PFSK-1 (cell line): ENCODE measurements at regions not wholly inside any gene's neighbourhood (a gene's known extent, or its start where the extent isn't known, plus 50 kb on each side); places are given as distances from the start of the nearest gene placed in this dataset.

Source experiments
- FOXP2 ChIP-seq: optimal IDR thresholded peaks from 2 replicates; pipeline ENCODE3; 2011; ENCODE audit warnings: borderline replicate concordance, control low read depth, inconsistent platforms; ENCODE audit not compliant: insufficient read depth; ENCODE audit errors: extremely low read length, extremely low read depth
- POLR2AphosphoS5 ChIP-seq: IDR thresholded peaks from 2 replicates; pipeline ENCODE4 v1.6.1; 2012; ENCODE audit warnings: low read depth, mild to moderate bottlenecking, control low read depth, low read length, moderate library complexity
- SIN3A ChIP-seq: IDR thresholded peaks from 2 replicates; pipeline ENCODE4 v1.6.1; 2012; ENCODE audit warnings: mild to moderate bottlenecking, low read length, moderate library complexity, borderline replicate concordance; ENCODE audit not compliant: insufficient read depth
- TAF1 ChIP-seq: IDR thresholded peaks from 2 replicates; pipeline ENCODE4 v1.6.1; 2012; ENCODE audit warnings: low read length, control low read depth, borderline replicate concordance; ENCODE audit not compliant: insufficient read depth
- TF ChIP-seq, protein P1 (sequence below), 2 experiments: IDR thresholded peaks; 2 replicates each; pipeline versions ENCODE4 v1.6.1 to v1.8.0; 2011 to 2012; ENCODE audit warnings: low read depth in 2 of 2, low read length in 2 of 2, control low read depth in 1 of 2, inconsistent platforms in 1 of 2, mild to moderate bottlenecking in 1 of 2, moderate library complexity in 1 of 2; ENCODE audit not compliant: insufficient read depth in 1 of 2

DNA sequence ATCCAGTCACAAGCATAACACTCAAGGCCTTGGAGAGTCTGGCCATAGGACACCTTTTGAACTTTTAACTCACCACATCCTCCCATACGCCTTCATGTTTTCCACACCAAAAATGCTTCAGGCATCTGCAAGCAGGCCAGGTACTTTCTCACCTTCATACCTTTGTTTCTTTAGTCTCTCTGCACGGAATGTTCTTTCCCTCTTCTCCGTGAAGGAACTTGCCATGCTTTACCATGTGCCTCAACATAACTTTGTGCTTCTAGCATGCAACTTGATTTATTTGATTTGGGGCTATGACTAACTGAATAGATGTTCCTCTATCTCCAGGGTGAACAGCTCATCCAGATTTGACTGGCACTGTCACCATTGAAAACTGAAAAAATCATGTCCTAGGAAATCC lies 141.7 kb upstream of the ACVR2A start:
- TF ChIP-seq SIN3A (no peak), FOXP2 (no peak), POLR2AphosphoS5 (no peak), TAF1 (no peak)
- TF ChIP-seq, protein P1, sequence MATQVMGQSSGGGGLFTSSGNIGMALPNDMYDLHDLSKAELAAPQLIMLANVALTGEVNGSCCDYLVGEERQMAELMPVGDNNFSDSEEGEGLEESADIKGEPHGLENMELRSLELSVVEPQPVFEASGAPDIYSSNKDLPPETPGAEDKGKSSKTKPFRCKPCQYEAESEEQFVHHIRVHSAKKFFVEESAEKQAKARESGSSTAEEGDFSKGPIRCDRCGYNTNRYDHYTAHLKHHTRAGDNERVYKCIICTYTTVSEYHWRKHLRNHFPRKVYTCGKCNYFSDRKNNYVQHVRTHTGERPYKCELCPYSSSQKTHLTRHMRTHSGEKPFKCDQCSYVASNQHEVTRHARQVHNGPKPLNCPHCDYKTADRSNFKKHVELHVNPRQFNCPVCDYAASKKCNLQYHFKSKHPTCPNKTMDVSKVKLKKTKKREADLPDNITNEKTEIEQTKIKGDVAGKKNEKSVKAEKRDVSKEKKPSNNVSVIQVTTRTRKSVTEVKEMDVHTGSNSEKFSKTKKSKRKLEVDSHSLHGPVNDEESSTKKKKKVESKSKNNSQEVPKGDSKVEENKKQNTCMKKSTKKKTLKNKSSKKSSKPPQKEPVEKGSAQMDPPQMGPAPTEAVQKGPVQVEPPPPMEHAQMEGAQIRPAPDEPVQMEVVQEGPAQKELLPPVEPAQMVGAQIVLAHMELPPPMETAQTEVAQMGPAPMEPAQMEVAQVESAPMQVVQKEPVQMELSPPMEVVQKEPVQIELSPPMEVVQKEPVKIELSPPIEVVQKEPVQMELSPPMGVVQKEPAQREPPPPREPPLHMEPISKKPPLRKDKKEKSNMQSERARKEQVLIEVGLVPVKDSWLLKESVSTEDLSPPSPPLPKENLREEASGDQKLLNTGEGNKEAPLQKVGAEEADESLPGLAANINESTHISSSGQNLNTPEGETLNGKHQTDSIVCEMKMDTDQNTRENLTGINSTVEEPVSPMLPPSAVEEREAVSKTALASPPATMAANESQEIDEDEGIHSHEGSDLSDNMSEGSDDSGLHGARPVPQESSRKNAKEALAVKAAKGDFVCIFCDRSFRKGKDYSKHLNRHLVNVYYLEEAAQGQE (IDR thresholded peaks at IDR 0.05; ENCODE audit: insufficient read depth in 1 of 2, low read depth in 2 of 2, low read length in 2 of 2), result no peak

DNA sequence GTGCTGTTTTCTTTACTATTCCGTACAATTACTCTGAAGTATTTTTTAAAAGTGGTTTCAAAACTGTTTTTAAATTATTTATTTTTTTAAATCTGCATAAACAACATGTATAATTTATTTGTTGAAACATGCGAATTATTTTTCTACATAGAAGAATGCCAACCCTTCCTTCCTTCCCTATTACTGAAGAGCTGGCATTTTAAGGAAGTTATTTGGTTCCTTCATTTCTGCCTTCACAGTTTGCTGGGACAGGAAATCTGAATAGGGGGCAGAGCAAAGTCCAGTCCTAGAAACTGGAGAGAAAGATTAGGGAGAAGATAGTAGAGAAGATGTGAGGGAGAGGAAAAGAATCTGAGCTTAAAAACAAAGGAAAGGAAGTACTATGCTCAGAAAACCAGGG lies 146.7 kb upstream of the ACVR2A start:
- no peak for TF ChIP-seq POLR2AphosphoS5
- no peak for TF ChIP-seq TAF1
- TF ChIP-seq, protein P1 (IDR thresholded peaks at IDR 0.05; ENCODE audit: insufficient read depth in 1 of 2, low read depth in 2 of 2, low read length in 2 of 2), result no peak
- no peak for TF ChIP-seq SIN3A
- TF ChIP-seq FOXP2, result no peak

DNA sequence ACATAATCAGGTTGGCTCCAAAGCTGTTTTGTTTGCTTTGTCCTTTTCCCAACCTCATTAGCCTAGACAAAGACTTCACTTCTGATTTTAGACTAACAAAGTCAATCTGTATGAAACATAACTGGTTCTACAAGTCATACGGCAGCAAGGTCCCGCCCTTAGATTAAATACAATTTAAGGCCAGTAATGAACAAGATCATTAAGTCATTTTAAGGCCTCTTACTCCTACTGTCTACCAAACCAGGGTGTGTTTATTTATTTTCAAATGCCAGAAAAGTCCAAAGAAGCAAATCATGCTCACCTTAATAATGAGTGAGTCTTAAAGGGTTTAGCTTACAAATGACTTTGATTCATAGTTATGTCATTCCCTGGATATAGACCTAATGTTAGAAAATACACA lies 148.4 kb upstream of the ACVR2A start:
- TF ChIP-seq, protein P1 (IDR thresholded peaks at IDR 0.05; ENCODE audit: insufficient read depth in 1 of 2, low read depth in 2 of 2, low read length in 2 of 2), result no peak
- no peak for TF ChIP-seq FOXP2

DNA sequence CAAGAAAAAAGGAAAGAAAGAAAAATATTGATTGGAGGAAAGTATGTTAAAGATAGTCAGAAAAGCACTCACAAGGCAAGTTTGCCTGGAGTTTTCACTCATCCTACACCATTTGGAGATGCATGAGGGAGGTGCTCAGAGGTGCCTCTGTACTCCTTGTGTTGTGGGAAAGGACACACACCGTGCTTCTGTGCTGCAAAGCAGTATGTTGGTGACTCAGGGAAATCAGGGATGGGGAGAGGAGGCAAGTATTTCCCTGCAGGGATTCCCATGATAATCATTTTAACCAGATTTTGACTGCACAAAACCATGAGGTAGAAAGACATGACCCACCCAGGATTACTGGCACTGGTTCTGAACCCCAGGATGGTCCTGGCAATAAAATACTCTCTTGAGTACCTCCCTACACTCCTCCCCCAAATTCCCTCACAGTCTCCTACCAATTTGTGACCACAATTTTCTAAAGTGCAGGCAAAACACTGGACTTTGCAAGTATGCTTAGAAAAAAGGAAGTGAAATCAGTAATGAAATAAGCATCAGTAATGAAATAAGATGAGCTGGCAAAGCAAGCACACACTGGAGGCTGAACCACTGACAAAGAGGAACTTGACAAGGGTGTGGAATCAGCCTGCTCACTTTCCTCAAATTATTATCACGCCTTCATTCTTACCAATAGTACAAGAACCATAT lies 155.5 kb upstream of the ACVR2A start:
- no peak for TF ChIP-seq TAF1
- TF ChIP-seq, protein P1 (IDR thresholded peaks at IDR 0.05; ENCODE audit: insufficient read depth in 1 of 2, low read depth in 2 of 2, low read length in 2 of 2), result no peak
- no peak for TF ChIP-seq SIN3A
- TF ChIP-seq FOXP2, result no peak
- TF ChIP-seq POLR2AphosphoS5, result no peak

DNA sequence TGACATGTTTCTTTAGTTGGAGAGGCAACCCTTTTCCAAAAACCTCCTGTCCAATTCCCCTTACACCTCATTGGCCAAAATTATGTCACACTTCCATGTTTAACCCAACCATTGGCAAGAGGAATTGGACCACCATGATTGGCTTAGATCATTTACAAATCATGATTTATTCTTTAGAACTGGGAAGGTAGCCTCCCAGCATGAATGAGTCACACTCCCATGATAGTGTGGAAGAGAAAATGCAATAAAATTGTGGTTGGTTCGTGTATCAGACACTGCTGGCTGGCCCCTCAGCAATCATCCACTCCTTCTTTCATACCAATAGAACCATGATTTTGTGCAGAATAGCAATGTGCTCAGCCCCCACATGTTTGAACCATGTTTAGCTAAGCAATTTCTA lies 156.6 kb upstream of the ACVR2A start:
- TF ChIP-seq TAF1, result no peak
- no peak for TF ChIP-seq FOXP2
- TF ChIP-seq SIN3A, result no peak
- no peak for TF ChIP-seq POLR2AphosphoS5
- TF ChIP-seq, protein P1 (IDR thresholded peaks at IDR 0.05; ENCODE audit: insufficient read depth in 1 of 2, low read depth in 2 of 2, low read length in 2 of 2), result no peak
